ENCODE measurements at regions not wholly inside any gene's neighbourhood (a gene's known extent, or its start where the extent isn't known, plus 50 kb on each side); places are given as distances from the start of the nearest gene placed in this dataset.
"Not testable (repeated sequence)": the region's sequence is repeated elsewhere in the genome, so short reads cannot be mapped to it uniquely, and the experiment has no call there.

DNA sequence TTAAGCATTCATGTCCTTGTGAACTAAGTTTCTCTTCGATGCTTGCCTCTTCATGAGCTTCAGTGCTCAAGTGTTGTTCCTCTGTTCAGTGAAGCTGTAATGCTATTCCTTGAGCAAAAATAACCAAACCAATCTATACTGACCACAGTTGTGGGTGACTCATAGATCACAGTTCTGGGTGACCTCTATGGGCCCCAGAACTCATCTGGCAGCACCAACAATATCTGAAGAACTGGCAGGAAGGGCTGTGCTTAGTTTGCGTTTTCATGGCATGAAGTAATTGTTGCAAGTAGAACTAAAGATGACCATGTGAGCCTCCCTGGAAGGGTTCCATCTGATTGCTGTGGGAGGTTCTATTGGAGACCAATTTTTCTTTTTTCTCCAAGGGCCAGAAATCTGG lies 106.2 kb downstream of the CCNG2 start:
- TF ChIP-seq, protein P1, sequence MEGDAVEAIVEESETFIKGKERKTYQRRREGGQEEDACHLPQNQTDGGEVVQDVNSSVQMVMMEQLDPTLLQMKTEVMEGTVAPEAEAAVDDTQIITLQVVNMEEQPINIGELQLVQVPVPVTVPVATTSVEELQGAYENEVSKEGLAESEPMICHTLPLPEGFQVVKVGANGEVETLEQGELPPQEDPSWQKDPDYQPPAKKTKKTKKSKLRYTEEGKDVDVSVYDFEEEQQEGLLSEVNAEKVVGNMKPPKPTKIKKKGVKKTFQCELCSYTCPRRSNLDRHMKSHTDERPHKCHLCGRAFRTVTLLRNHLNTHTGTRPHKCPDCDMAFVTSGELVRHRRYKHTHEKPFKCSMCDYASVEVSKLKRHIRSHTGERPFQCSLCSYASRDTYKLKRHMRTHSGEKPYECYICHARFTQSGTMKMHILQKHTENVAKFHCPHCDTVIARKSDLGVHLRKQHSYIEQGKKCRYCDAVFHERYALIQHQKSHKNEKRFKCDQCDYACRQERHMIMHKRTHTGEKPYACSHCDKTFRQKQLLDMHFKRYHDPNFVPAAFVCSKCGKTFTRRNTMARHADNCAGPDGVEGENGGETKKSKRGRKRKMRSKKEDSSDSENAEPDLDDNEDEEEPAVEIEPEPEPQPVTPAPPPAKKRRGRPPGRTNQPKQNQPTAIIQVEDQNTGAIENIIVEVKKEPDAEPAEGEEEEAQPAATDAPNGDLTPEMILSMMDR (IDR thresholded peaks at IDR 0.05): no peak
- no peaks in the 10 kb centered on the region for H3K27me3 ChIP-seq (replicated peaks; ENCODE audit: insufficient read depth)
- H3K4me1 ChIP-seq (ENCODE audit: control insufficient read depth in 1 of 2, low read depth in 2 of 2): no peaks in the 10 kb centered on the region
- H3K27ac ChIP-seq: no peak overlapping the region
- ATAC-seq (ENCODE audit: insufficient number of reproducible peaks, low FRiP score, low read depth) (no peak), DNase-seq (ENCODE audit: low spot score) (no peak)
- H3K9me3 ChIP-seq: no peaks in the 10 kb centered on the region
- H3K4me3 ChIP-seq: no peak overlapping the region
- H3K36me3 ChIP-seq: no peaks in the 10 kb centered on the region

- H3K4me3 ChIP-seq; H3K27me3 ChIP-seq (replicated peaks; ENCODE audit: insufficient read depth); H3K4me1 ChIP-seq (ENCODE audit: control insufficient read depth in 1 of 2, low read depth in 2 of 2); ATAC-seq (ENCODE audit: insufficient number of reproducible peaks, low FRiP score, low read depth); H3K9me3 ChIP-seq; H3K36me3 ChIP-seq; H3K27ac ChIP-seq; DNase-seq (ENCODE audit: low spot score): not testable (repeated sequence)
These were observed 107.0 kb downstream of the CCNG2 start for GRCh38 chr4:77263976-77264375.

- ATAC-seq (ENCODE audit: insufficient number of reproducible peaks, low FRiP score, low read depth) (no peak), DNase-seq (ENCODE audit: low spot score) (no peak)
- Histone ChIP-seq H3K36me3 (no peaks in the 10 kb centered on the region), H3K27ac (no peak overlapping the region), H3K4me1 (ENCODE audit: control insufficient read depth in 1 of 2, low read depth in 2 of 2) (no peaks in the 10 kb centered on the region), H3K9me3 (no peaks in the 10 kb centered on the region), H3K27me3 (replicated peaks; ENCODE audit: insufficient read depth) (no peaks in the 10 kb centered on the region), H3K4me3 (no peak overlapping the region)
- TF ChIP-seq, protein P1 (IDR thresholded peaks at IDR 0.05): no peak
These were observed 107.8 kb downstream of the CCNG2 start for GRCh38 chr4:77264826-77265225.

- Histone ChIP-seq H3K27me3 (replicated peaks; ENCODE audit: insufficient read depth) (no peaks in the 10 kb centered on the region), H3K4me1 (ENCODE audit: control insufficient read depth in 1 of 2, low read depth in 2 of 2) (no peaks in the 10 kb centered on the region), H3K9me3 (no peaks in the 10 kb centered on the region), H3K27ac (no peak overlapping the region), H3K36me3 (no peaks in the 10 kb centered on the region), H3K4me3 (no peak overlapping the region)
- ATAC-seq (ENCODE audit: insufficient number of reproducible peaks, low FRiP score, low read depth) (no peak), DNase-seq (ENCODE audit: low spot score) (no peak)
- TF ChIP-seq, protein P1 (IDR thresholded peaks at IDR 0.05): no peak
These were observed 111.1 kb downstream of the CCNG2 start for GRCh38 chr4:77268108-77268507.

GRCh38 chr4:77269505-77269904 lies 112.5 kb downstream of the CCNG2 start:
- H3K36me3 ChIP-seq: no peaks in the 10 kb centered on the region
- no peaks in the 10 kb centered on the region for H3K9me3 ChIP-seq
- TF ChIP-seq, protein P1 (IDR thresholded peaks at IDR 0.05): no peak
- DNase-seq (ENCODE audit: low spot score): no peak
- ATAC-seq (ENCODE audit: insufficient number of reproducible peaks, low FRiP score, low read depth): no peak
- H3K4me3 ChIP-seq: no peak overlapping the region
- H3K4me1 ChIP-seq (ENCODE audit: control insufficient read depth in 1 of 2, low read depth in 2 of 2): no peaks in the 10 kb centered on the region
- no peak overlapping the region for H3K27ac ChIP-seq
- no peaks in the 10 kb centered on the region for H3K27me3 ChIP-seq (replicated peaks; ENCODE audit: insufficient read depth)

GRCh38 chr4:77273412-77273811 lies 116.4 kb downstream of the CCNG2 start:
- Histone ChIP-seq H3K9me3 (no peaks in the 10 kb centered on the region), H3K27me3 (replicated peaks; ENCODE audit: insufficient read depth) (no peaks in the 10 kb centered on the region), H3K27ac (no peak overlapping the region), H3K36me3 (no peaks in the 10 kb centered on the region), H3K4me1 (ENCODE audit: control insufficient read depth in 1 of 2, low read depth in 2 of 2) (no peaks in the 10 kb centered on the region), H3K4me3 (no peak overlapping the region)
- DNase-seq (ENCODE audit: low spot score): no peak
- no peak for ATAC-seq (ENCODE audit: insufficient number of reproducible peaks, low FRiP score, low read depth)
- TF ChIP-seq, protein P1 (IDR thresholded peaks at IDR 0.05): no peak

- not testable (repeated sequence) for H3K4me3 ChIP-seq; DNase-seq (ENCODE audit: low spot score); H3K27me3 ChIP-seq (replicated peaks; ENCODE audit: insufficient read depth); H3K9me3 ChIP-seq; H3K4me1 ChIP-seq (ENCODE audit: control insufficient read depth in 1 of 2, low read depth in 2 of 2); ATAC-seq (ENCODE audit: insufficient number of reproducible peaks, low FRiP score, low read depth); H3K36me3 ChIP-seq; H3K27ac ChIP-seq
These were observed 122.1 kb downstream of the CCNG2 start for GRCh38 chr4:77279114-77279513.

Measured in thoracic aorta (tissue), 2 donors.